ENCODE measurements at regions not wholly inside any gene's neighbourhood (a gene's known extent, or its start where the extent isn't known, plus 50 kb on each side); places are given as distances from the start of the nearest gene placed in this dataset.

GRCh38 chr9:118990949-118991348 lies 378.3 kb downstream of the BRINP1 start:
- no peak overlapping the region for H3K27ac ChIP-seq (ENCODE audit: low read length)
- no peak for TF ChIP-seq REST (IDR thresholded peaks at IDR 0.05; ENCODE audit: borderline replicate concordance)
- no peak for TF ChIP-seq EP300 (conservative IDR thresholded peaks at IDR 0.05; ENCODE audit: poor library complexity, severe bottlenecking)
- TF ChIP-seq POLR2AphosphoS5 (IDR thresholded peaks at IDR 0.05): no peak
- TF ChIP-seq SMC3 (conservative IDR thresholded peaks at IDR 0.05; ENCODE audit: poor library complexity): no peak
- TF ChIP-seq EZH2 (IDR thresholded peaks at IDR 0.05; ENCODE audit: borderline replicate concordance, insufficient read depth, low read length, poor library complexity, severe bottlenecking): no peak
- no peak for TF ChIP-seq MXI1 (conservative IDR thresholded peaks at IDR 0.05; ENCODE audit: poor library complexity, severe bottlenecking)
- no peak for TF ChIP-seq CTCF (IDR thresholded peaks at IDR 0.05; ENCODE audit: poor library complexity, severe bottlenecking)
- TF ChIP-seq RAD21 (conservative IDR thresholded peaks at IDR 0.05): no peak
- TF ChIP-seq TAF1 (IDR thresholded peaks at IDR 0.05; ENCODE audit: low read depth): no peak
- H2AFZ ChIP-seq (ENCODE audit: low read depth, low read length): no peak overlapping the region
- H3K4me3 ChIP-seq (ENCODE audit: low read length): no peak overlapping the region
- no peak overlapping the region for H3K9ac ChIP-seq (ENCODE audit: low read length)
- H3K27me3 ChIP-seq (ENCODE audit: insufficient read depth, low read depth, low read length): no peaks in the 10 kb centered on the region
- H3K9me2 ChIP-seq (ENCODE audit: insufficient read depth, low read length): no peaks in the 10 kb centered on the region
- no peak overlapping the region for H3K4me2 ChIP-seq (ENCODE audit: low read length)
- H4K20me1 ChIP-seq (ENCODE audit: insufficient read depth): no peaks in the 10 kb centered on the region
- H3F3A ChIP-seq (ENCODE audit: insufficient read depth, low read length, poor library complexity, severe bottlenecking): no peaks in the 10 kb centered on the region
- H3K36me3 ChIP-seq (ENCODE audit: insufficient read depth, low read length): no peaks in the 10 kb centered on the region
- H3K79me2 ChIP-seq (replicated peaks; ENCODE audit: insufficient read depth, low read length): no peaks in the 10 kb centered on the region
- H3K9me3 ChIP-seq (ENCODE audit: low read length): no peaks in the 10 kb centered on the region

- no peaks in the 10 kb centered on the region for H3K27me3 ChIP-seq (ENCODE audit: insufficient read depth, low read depth, low read length)
- no peak overlapping the region for H3K4me3 ChIP-seq (ENCODE audit: low read length)
- H3F3A ChIP-seq (ENCODE audit: insufficient read depth, low read length, poor library complexity, severe bottlenecking): no peaks in the 10 kb centered on the region
- TF ChIP-seq CTCF (IDR thresholded peaks at IDR 0.05; ENCODE audit: poor library complexity, severe bottlenecking) (no peak), REST (IDR thresholded peaks at IDR 0.05; ENCODE audit: borderline replicate concordance) (no peak), SMC3 (conservative IDR thresholded peaks at IDR 0.05; ENCODE audit: poor library complexity) (no peak), TAF1 (IDR thresholded peaks at IDR 0.05; ENCODE audit: low read depth) (no peak), EP300 (conservative IDR thresholded peaks at IDR 0.05; ENCODE audit: poor library complexity, severe bottlenecking) (no peak), MXI1 (conservative IDR thresholded peaks at IDR 0.05; ENCODE audit: poor library complexity, severe bottlenecking) (no peak), RAD21 (conservative IDR thresholded peaks at IDR 0.05) (no peak), EZH2 (IDR thresholded peaks at IDR 0.05; ENCODE audit: borderline replicate concordance, insufficient read depth, low read length, poor library complexity, severe bottlenecking) (no peak), POLR2AphosphoS5 (IDR thresholded peaks at IDR 0.05) (no peak)
- no peak overlapping the region for H2AFZ ChIP-seq (ENCODE audit: low read depth, low read length)
- no peaks in the 10 kb centered on the region for H3K9me2 ChIP-seq (ENCODE audit: insufficient read depth, low read length)
- no peaks in the 10 kb centered on the region for H3K36me3 ChIP-seq (ENCODE audit: insufficient read depth, low read length)
- H3K9me3 ChIP-seq (ENCODE audit: low read length): no peaks in the 10 kb centered on the region
- H3K79me2 ChIP-seq (replicated peaks; ENCODE audit: insufficient read depth, low read length): no peaks in the 10 kb centered on the region
- no peak overlapping the region for H3K27ac ChIP-seq (ENCODE audit: low read length)
- no peak overlapping the region for H3K4me2 ChIP-seq (ENCODE audit: low read length)
- H3K9ac ChIP-seq (ENCODE audit: low read length): no peak overlapping the region
- no peaks in the 10 kb centered on the region for H4K20me1 ChIP-seq (ENCODE audit: insufficient read depth)
These were observed 377.6 kb downstream of the BRINP1 start for GRCh38 chr9:118991366-118992285.

All from neural cell (in vitro differentiated cells).